ENCODE measurements at regions not wholly inside any gene's neighbourhood (a gene's known extent, or its start where the extent isn't known, plus 50 kb on each side); places are given as distances from the start of the nearest gene placed in this dataset.

GRCh38 chr11:97717922-97718321, 1302.8 kb upstream of the CNTN5 start:
- H3K4me3 ChIP-seq (ENCODE audit: low read depth, low read length) = no peak overlapping the region
- no peak for DNase-seq (ENCODE audit: low read depth)
- TF ChIP-seq CTCF (IDR thresholded peaks at IDR 0.05; ENCODE audit: insufficient read depth, low read depth, low read length) = no peak

GRCh38 chr11:97722065-97722464, 1298.7 kb upstream of the CNTN5 start:
- H3K4me3 ChIP-seq (ENCODE audit: low read depth, low read length) = no peak overlapping the region
- DNase-seq (ENCODE audit: low read depth) = peak; percentile 87
- no peak for TF ChIP-seq CTCF (IDR thresholded peaks at IDR 0.05; ENCODE audit: insufficient read depth, low read depth, low read length)

- no peak for DNase-seq (ENCODE audit: low read depth)
- H3K4me3 ChIP-seq (ENCODE audit: low read depth, low read length) = no peak overlapping the region
- no peak for TF ChIP-seq CTCF (IDR thresholded peaks at IDR 0.05; ENCODE audit: insufficient read depth, low read depth, low read length)
Measured at GRCh38 chr11:97722721-97723120, 1298.0 kb upstream of the CNTN5 start.

- no peak for TF ChIP-seq CTCF (IDR thresholded peaks at IDR 0.05; ENCODE audit: insufficient read depth, low read depth, low read length)
- DNase-seq (ENCODE audit: low read depth) = peak; percentile 21
- H3K4me3 ChIP-seq (ENCODE audit: low read depth, low read length) = no peak overlapping the region
Measured at GRCh38 chr11:97729546-97730272, 1291.0 kb upstream of the CNTN5 start.

GRCh38 chr11:97732011-97732632, 1288.6 kb upstream of the CNTN5 start:
- H3K4me3 ChIP-seq (ENCODE audit: low read depth, low read length) = no peak overlapping the region
- TF ChIP-seq CTCF (IDR thresholded peaks at IDR 0.05; ENCODE audit: insufficient read depth, low read depth, low read length) = no peak
- DNase-seq (ENCODE audit: low read depth) = no peak

GRCh38 chr11:97738751-97739150, 1282.0 kb upstream of the CNTN5 start:
- H3K4me3 ChIP-seq (ENCODE audit: low read depth, low read length) = no peak overlapping the region
- TF ChIP-seq CTCF (IDR thresholded peaks at IDR 0.05; ENCODE audit: insufficient read depth, low read depth, low read length) = no peak
- DNase-seq (ENCODE audit: low read depth) = no peak

Measured in fibroblast of villous mesenchyme (primary cell).